GM21619 (cell line): ENCODE measurements at regions not wholly inside any gene's neighbourhood (a gene's known extent, or its start where the extent isn't known, plus 50 kb on each side); places are given as distances from the start of the nearest gene placed in this dataset.
"Not testable (repeated sequence)": the region's sequence is repeated elsewhere in the genome, so short reads cannot be mapped to it uniquely, and the experiment has no call there.

Experiments used
- ATAC-seq: cut with Tn5 transposase; IDR thresholded peaks from one replicate; pipeline ENCODE4 v1.9.1; 2021; ENCODE audit not compliant: unreplicated experiment

DNA sequence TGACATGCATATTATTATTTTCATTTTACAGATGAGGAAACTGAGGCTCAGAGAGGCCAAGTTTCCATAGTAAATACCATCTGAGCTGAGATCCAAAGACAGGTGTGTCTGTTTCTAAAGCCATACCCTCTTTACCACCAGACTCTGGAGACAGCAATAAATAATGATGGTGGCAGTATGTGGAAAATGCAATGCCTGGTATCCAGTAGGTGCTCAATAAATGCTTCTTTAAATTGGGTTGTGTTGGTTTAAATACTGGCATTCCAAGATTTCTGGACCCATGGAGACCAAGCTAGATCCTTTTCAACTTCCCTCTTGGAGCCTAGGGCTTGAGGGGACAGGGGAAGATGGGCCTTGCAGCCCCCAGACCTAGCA, 221.3 kb upstream of the MSX2 start:
- ATAC-seq: no peak

DNA sequence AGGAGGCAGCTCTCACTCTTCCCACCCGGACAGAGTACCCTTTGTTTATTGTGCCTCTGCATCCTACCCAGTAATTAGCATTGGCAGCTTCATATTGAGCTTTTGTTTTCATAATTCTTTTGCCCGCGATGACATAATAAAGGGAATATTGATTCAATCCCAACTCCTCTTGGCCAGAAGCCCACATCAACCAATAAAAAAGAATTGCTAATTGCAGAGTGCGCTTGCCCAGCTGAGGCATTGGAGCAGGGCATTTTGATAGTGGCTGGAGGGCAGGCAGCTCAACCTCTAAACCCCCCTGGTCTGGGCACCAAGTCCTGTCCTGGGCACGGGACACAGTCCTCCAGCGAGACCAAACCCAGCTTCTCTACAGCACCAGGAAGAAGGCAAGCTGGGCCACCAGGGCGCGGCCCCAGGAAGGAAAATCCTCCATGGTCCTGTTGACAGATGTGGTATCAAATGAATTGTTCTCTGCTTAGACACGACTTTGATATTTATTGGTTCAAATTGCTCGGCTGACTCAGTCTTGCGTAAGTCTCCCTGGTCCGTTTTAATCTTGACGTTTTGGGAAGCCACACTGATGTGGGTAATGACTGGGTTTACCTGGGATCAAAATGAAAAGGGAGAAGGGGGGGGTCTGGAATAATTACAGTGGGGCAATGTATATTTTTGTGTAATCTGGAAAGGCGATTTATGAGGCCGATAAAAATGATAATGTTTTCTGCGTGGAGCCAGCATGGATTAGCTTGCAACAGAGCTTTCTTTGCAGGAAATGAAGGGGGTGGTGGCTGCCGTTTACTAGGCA, 220.7 kb upstream of the MSX2 start:
- ATAC-seq: no peak

DNA sequence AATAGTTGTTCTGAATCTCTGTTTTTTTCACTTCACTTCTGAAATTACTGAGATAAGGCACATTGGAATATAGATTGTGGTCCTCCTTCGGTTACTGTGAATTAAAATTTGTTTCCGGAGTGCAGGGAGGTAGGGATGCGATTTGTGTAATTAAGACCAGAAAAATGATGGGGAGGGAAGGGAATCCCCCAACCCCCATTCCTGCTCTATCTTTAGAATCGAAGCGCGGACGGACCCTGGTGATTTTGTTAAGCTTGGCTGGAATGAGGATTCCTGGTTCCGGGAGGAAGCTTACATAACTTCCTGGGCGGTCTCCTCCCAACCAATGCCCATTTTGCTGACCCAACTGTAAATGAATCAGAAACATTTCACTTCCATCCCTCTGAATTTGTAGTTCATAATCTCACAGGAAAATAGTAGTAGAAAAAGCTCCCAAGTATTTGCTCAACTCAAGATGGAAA, 220.1 kb upstream of the MSX2 start:
- no peak for ATAC-seq

DNA sequence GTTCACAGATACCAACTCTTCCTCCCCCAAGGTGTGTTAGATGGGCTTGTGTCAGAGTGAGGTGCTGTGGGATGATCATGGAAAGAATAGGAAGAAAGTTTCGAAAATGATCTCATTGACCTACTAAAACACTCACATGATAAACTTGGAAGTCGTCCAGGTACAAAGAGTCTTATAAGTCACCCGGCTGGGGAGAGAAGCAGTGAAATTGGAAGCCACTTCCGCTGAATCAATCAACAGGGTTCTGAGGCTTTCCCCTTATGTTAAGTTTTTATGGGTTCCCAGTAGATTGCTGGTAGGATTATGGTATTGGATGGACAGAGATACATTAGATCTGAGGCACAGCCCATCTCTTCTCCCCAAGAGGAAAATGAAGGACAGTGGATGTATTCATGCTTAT, 218.8 kb upstream of the MSX2 start:
- no peak for ATAC-seq

DNA sequence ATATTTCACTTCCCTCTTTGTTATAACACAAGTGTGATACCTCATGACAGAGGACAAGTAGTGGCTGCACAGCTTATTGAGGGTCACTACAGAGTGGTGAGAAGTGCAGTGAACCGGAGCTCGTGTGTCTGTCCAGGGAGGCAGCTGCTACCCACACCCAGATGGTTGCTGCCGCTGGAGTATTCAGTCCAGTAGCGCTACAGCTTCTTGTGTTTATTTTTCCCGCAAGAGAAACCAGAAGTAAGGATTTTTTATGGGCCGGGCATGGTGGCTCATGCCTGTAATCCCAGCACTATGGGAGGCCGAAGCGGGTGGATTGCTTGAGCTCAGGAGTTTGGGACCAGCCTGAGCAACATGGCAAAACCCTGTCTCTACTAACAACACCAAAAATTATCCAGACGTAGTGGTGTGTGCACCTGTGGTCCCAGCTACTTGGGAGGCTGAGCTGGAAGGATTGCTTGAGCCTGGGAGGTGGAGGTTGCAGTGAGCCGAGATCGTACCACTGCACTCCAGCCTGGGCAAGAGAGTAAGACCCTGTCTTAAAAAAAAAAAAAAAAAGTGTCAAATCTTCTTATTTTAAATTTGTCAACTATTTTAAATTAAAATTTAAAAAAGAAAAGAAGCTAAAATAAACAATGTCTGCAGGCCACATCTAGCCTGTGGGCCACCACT, 213.5 kb upstream of the MSX2 start:
- ATAC-seq: not testable (repeated sequence)

DNA sequence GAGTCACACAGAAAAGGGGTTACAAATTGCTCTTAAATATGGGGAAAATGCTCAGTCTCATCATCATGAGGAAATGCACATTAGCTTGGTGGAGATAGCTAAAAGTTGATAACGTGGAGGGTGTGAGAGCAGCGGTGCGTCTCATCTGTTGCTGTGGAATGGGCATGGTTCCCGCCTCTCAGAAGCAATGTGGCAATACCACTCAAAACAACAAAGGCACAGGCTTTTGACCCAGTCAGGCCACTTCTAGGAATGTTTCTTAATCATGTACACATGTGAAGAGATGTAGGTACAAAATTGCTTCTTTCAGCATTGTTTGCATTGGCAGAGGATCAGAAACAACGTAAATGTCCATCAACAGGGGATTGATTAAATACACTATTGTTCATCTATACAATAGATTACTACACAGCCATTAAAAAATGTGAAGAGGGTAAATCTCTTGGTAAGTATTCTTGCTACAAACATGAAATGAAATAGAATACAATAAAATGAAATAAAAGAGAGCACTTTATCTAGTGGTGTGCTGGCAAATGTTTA, 212.6 kb upstream of the MSX2 start:
- no peak for ATAC-seq

DNA sequence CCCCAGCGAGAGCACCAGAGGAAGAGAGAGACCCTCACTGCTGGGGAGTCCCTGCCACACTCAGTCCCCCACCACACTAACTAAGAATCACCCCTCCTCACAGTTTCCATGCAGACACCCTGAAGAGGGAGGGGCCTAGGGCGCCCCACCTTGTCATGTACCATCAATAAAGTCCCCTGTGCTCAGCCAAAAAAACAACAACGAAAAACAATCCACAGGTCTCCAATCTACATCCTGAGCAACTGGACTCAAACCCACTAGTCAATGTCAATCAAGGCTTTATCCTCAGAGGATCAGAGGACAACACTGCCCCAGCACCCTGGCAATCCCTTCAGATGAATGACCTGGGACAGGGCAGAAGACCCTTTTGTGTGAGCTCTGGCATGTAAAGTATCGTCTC, 210.1 kb upstream of the MSX2 start:
- ATAC-seq: no peak

DNA sequence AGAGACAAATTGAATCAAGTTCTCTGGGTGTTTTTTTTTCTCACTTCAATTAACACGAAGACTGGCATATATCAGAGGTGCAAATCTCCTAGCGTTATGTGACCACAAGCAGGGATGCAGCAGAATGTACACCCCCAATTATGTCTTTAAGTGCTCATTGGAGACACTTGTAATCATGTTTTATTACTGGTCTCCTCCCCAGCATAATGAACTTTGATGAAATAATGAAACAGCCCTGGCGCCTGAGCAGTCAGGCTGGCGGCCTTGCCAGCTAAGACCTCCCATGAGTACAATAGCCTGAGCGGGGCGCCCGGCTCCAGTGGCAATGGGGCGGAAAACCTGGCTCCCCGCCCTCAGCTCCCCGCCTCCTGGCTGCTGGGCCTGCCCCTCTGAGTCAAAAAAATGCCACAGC, 209.4 kb upstream of the MSX2 start:
- no peak for ATAC-seq

DNA sequence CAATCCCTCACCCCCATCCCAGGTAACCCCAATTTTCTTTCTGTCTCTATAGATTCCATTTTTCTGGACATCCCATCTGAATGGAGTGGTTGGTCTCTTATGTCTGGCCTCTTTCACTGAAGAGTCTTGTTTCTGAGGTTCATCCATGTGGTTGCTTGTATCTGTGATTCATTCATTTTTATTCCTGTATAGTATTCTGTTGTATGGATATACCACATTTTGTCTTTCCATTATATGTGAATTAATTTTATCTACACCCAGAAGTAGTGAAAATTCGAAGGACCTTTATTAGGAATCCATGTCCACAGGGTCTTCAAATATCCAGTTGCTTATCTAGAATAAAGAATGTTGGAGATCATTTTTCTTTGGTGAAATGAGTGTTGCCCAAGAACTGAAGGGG, 207.6 kb upstream of the MSX2 start:
- no peak for ATAC-seq

DNA sequence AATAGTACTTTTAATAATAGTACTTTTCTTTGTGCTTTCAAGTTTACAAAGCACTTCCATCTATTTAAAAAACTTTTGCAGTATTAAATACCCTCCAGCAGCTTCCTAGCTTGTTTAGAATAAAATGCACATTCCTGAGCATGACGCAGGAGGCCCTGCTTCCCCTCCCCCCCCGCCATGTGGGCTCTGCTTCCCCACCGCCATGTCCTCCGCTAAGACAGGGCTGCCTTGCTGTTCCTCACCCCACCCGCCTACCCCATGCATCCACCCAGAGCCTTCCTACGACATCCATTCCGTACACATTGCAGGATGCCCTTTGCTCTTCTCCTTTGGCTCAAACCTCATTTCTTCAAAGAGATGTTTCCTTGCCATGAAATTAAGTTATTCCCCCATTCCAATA, 205.9 kb upstream of the MSX2 start:
- no peak for ATAC-seq

DNA sequence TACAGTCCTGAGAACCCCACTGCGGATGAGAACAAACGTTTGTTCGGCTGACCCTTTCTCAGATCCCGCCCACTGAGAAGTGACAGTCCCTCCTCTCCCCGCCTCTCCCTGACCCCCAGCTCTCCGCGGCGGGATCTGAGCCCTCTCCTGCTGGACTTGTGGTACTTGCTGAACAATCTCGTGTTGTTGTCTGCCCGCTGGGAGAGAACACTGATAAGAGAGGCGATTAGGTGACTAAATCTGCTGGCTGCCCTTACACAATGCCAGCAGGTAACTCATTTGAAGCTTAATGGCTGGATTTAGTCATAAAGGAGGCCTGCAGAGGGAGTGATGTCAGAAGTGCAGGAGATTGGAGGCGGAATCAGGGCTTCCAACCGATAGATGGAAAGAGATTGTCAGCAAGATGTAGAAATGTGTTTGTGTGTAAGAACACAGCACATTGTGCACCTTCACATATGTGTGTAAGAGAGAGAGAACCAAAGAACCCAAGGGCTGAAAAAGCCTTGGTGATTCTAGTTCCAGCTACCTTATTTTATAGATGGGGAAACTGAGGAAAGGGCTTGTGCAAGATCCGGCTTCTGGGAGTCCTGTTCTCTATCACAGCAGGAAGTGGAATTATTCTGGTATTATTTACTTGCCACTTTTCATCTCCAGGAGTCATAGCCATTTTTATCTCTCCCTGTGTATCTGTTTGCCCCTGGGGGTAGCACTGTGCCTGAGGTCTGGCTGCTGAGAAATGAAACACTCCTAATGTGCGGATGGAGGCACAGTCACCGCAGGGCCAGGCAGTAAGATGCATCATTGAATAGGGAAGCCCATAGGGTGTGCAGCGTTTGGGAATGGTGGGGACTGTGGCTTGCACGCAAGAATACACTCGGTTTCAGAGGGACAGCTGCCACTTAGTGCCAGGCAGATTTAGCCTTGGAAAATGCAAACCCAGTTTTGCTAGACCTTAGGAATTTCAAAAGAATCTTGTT, 203.7 kb upstream of the MSX2 start:
- no peak for ATAC-seq

DNA sequence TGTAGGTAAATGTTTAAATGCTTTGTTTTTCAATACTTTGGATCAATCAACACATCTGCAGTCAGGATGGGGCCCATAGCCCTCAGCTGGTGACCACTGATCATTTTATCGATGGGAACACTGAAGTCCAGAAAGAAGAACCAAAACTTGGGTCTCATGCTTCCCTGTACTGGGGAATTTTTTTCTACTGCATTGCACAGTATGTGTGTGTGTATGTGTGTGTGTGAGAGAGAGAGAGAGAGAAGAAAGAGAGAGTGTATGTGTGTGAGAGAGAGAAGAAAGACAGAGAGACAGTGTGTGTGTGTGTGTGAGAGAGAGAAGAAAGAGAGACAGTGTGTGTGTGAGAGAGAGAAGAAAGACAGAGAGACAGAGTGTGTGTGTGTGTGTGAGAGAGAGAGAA, 202.9 kb upstream of the MSX2 start:
- no peak for ATAC-seq

DNA sequence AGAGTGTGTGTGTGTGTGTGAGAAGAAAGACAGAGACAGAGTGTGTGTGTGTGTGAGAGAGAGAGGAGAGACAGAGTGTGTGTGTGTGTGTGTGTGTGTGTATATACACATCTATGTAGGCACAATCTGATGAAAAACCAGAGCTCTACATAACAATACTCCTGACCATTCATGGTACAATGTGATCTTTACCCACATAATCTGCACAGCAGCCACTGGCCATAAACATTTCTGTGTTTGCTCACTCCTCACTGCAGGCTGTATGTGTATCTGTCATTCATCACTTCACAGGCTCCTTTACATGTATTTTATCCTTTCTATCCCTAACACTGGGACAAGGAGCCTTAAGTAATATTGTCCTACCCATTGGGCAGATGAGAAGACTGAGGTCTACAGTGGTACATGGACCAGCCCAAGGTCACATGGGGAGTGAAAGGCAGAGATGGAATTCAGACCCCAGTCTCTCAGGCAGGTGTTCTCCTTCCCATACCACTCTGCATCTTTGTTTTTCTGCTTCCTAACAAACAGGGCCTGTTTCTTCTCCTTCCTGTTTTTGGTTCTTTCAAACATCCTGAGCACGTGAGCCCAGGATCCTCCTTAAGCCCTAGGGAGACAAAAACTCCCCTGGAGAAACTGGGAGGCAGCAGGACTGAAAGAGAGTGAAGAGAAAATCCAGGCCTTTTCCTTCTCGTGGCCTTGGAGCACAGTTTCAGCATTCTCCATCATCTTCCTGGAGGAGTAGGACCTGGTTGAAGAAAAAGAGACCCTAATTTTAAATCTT, 201.7 kb upstream of the MSX2 start:
- no peak for ATAC-seq

DNA sequence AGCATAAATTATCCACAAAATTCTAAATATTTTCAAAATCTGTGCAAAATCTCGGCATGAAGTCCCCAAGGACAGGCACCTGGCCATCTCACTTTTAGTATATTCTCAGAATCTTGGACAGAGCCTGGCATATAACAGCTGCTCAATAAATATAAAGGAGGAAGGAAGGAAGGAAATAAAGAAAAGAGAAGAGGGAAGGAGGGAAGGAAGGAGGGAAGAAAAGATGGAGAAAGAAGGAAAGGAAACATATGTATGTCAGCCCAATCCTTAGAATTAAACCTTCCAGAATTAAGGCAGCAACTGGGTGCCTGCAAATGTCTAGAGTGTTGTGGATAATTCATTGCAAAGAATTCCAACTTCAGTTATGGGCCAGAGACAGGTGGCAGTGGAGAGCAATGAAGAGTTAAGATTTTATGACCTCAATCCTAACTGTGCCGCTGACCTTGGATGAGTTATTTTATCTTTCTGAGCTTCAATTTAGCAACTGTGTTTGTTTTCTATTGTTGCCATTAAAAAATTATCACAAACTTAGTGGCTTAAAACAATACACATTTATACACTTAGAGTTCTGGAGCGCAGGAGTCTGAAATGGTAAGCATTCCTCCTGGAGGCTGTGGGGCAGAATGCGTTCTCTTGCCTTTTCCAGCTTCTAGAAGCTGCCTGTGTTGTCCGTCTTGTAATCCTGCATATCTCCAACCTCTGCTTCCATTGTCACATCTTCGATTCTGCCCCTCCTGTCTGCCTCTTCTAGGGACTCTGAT, 200.9 kb upstream of the MSX2 start:
- no peak for ATAC-seq

DNA sequence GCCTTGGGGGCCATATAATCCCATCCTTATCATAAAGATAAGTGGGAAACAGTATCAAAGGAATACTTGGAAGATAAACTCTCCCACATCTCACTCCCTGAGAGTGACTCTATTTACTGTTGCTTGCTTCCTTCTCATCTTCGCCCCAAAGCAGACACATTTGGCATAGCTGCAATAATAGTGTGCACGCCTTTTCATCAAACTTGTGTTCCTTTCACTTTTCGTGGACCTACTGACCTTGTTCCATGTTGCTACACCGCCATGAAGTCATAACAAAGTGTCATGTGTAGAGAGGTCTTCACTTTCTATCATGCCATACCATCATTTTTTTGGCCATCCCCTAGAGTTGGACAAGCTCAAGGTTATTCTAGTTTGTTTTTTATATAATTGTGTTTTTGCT, 200.0 kb upstream of the MSX2 start:
- no peak for ATAC-seq

DNA sequence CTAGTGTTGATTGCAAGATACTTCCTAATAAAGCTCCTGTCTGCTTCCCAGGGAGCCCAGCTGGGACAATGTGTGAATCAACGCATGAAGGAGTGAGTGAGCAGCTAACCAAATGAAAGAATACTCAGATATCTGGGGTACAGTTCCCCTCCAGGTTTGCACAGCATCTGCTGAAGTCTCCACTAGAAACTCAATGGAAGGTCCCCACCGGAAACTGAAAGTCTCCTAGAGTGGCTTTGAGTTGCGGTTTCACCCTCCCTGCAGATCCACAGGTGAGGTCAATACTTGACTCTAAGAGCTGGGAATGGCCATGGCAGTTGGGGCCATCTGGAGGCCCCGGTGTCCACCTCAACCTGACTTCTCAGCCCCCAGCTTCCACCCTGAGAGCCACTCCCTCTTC, 198.2 kb upstream of the MSX2 start:
- ATAC-seq: no peak

DNA sequence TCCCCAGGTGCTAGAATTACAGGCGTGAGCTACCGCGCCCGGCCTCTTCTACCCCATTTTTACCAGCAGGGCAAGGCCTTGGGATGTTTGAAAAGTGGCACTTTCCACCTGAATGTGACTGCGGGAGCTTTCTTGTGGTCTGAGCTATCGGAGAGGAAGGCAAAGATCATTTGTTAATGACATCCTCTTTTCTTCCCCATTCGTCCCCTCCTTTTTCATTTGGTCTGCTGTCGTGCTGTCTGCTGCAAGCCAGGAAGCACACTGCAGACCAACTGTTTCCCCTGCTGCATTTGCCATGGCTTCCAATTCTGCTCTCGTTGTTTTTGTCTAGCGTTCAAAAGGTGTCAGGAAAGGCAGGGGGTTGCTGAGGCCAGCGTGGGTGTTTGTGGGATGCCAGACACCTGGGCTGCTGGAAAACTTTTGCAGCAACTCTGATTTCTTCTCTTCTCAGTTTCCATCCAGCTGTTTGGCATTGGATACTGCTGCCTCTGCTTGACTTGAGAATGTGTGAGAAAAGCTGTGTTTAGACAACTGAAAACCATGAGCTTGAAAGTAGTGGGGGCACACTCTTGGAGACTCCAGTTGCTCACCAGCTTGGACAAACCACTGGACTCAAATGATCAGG, 196.4 kb upstream of the MSX2 start:
- ATAC-seq: no peak

DNA sequence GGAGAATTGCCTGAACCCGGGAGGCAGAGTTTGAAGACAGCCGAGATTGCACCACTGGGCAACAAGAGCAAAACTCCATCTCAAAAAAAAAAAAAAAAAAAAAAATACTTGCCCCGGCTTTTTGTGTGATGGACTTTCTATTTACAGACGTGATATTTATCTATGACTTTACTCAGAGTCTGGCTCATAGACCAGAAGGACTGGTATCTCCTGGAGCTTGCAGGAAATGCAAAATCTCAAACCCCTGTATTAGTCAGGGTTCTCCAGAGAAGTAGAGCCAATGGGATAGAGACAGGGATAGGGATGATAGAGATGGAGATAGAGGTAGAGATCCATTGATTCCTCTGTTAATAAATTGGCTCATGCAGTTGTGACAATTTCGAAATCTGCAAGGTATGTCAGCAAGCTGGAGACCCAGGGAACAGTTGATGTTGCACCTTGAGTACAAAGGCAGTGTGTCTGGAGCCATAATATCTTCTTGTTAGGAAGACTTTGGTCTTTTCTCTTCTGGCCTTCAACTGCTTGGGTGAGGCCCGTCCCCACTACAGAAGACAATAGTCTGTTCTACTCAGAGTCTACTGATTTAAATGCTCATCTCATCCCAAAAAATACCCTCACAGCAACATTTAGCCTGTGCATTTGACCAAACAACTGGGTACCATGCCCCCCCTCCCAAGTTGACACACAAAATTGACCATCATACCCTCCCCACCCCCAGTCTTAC, 195.4 kb upstream of the MSX2 start:
- no peak for ATAC-seq
